ENCODE measurements at regions not wholly inside any gene's neighbourhood (a gene's known extent, or its start where the extent isn't known, plus 50 kb on each side); places are given as distances from the start of the nearest gene placed in this dataset.

DNA sequence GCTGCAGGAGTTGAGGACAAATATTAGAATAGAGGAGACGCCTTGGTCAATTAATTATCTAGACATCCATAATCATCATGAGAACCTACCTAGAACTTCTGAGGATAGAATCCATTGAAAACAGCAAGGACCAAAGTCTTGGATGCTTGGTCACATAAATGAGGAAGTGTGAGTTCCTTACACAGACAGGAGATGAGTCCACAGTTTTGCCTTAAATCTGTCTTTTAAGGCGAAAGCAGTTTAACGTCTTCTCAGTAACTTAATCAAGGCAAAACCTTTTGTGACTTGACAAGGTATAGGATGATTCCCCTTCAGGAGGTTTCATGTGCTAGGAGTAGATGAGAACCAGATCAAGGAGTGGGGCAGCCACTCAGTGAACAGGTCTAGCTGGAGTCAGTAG is 1783.2 kb upstream of the CELF4 start:
- no peak for TF ChIP-seq EP300 (IDR thresholded peaks at IDR 0.05)
- TF ChIP-seq, protein P1, sequence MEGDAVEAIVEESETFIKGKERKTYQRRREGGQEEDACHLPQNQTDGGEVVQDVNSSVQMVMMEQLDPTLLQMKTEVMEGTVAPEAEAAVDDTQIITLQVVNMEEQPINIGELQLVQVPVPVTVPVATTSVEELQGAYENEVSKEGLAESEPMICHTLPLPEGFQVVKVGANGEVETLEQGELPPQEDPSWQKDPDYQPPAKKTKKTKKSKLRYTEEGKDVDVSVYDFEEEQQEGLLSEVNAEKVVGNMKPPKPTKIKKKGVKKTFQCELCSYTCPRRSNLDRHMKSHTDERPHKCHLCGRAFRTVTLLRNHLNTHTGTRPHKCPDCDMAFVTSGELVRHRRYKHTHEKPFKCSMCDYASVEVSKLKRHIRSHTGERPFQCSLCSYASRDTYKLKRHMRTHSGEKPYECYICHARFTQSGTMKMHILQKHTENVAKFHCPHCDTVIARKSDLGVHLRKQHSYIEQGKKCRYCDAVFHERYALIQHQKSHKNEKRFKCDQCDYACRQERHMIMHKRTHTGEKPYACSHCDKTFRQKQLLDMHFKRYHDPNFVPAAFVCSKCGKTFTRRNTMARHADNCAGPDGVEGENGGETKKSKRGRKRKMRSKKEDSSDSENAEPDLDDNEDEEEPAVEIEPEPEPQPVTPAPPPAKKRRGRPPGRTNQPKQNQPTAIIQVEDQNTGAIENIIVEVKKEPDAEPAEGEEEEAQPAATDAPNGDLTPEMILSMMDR (IDR thresholded peaks at IDR 0.05), result no peak
- no peak for TF ChIP-seq POLR2A (IDR thresholded peaks at IDR 0.05)

Data from ovary (tissue), 3 donors.